GM21528 (cell line): ENCODE measurements at regions not wholly inside any gene's neighbourhood (a gene's known extent, or its start where the extent isn't known, plus 50 kb on each side); places are given as distances from the start of the nearest gene placed in this dataset.
A peak's percentile ranks its signal among the peaks of the same experiment; 100 is the strongest.

Experiments used
- ATAC-seq: cut with Tn5 transposase; IDR thresholded peaks from one replicate; pipeline ENCODE4 v1.9.1; 2021; ENCODE audit warnings: mild to moderate bottlenecking, moderate library complexity; ENCODE audit not compliant: unreplicated experiment, low FRiP score

DNA sequence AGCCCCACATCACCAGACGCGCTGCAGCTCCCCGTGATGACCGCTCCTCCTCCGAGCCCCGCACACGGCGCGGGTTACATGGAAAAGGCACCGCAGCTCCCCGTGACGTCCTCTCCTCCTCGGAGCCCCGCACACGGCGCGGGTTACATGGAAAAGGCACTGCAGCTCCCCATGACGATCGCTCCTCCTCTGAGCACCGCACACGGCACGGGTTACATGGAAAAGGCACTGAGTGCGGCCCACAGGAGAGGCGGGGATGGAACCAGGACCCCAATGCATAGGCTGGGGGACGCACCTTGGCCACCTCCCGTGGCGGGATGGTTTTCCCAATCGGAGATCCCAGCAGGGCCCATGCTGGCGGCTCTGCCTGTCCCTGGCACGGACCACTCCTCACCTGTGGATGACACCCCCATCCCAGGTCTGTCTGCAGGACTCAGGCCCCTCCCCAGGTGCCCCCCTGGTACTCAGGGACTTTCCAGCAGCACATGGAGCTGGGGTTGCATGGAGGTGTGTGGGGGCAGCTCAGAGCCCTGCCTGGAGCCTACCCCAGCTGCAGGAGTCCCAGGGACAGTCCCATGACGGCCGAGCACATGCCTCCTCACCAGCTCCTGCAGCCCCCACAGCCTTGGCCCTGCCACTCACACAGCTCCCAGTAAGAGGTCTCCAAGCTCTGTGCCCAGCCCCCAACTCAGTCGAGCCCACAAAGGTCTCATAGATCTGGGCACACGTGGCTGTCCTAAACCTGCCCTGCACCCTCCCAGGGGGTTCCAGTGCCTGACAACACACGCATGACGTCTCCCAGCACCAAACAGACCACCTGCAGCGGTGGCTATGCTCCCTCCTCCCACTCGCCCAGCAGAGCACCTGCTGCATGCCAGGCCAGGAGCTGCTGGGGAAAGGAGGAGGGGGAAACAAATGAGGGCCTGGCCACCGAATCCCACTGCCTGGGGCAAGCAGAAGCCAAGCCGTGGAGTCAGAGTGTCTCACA is 166.6 kb downstream of the BRD1 start:
- no peak for ATAC-seq

DNA sequence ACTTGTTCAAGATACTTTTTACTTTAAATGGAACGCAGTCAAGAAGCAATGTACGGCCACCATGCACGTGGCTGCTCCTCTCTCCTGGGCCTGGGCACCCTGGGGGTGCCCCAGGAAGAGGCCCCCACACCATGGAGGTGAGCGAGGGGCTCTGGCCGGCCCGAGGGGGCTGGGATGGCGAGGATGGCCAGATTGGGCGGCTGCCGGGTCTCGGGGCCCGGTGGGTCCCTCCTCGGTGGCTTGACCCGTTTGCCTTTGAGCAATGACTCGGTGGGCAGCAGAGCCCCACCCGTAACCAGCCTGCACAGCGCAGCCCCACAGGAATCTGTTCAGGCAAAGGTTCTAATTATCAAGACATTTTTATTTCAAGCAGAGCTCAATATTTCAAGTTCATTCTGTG is 167.4 kb downstream of the BRD1 start:
- ATAC-seq = no peak

DNA sequence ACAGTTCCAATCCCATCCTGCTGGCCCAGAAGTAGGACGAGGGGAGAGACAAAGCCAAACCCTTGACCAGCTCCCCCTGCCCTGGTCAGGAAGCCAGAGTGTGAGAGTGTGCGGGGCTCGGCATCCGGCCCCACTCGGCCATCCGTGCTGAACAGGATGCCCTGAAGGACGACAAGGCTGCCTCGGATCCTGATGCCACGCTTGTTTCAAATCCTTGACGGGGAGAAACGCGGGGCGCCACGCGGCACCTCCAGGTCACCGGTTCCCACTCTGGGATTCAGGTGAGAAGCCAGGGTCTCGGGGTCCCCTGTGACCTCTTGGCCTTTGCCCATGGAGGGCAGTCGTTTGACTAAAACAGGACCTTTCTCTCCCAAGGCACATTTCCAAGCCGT is 167.8 kb downstream of the BRD1 start:
- no peak for ATAC-seq

DNA sequence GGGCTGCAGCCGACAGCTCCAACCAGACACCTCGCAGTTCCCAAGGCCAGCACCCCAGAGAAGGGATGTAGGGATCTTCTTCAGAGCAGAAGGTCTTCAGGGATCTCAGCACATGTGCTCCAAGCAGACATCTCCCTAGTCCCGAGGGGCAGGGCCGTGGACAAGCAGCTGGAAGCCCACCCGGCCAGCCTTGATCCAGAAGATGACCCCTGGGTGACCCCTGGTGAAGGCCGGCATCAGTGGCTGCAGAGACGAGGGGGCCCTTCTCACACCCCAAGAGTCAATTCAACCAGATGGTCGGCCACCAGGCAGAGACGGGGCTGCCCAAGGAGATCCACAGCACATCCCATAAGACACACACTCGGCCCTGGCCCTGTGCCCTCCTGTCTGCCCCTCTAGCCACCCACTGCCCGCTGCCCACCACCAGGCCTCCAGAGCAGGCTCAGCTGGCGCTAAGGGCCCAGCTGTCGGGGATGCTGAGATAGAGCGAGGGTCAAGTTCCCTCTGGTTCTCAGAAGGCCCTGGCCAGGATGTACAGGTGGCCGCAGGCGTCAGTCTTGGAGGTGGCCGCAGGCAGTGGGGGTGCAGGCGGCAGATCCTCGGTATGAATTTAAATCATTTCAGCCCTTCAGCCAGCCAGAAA is 168.3 kb downstream of the BRD1 start:
- ATAC-seq = no peak

DNA sequence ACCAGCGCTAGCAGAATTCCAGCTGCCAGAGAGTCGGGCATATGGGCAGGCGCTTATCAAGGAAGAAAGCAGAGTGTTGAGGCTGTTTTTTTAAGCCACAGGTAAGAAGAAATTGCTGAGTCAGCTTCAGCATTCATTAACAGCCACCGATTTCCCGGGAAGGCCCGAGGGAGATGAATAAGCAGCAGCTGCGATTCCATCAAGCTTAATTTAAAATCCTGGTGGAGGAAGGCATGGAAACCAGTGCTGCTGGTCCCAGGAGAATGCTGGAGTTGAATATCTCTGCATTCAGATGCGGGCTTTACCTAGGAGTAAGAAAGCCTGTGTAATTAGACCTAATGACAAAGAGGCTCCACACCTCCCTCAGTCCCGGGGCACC is 168.8 kb downstream of the BRD1 start:
- ATAC-seq = no peak

DNA sequence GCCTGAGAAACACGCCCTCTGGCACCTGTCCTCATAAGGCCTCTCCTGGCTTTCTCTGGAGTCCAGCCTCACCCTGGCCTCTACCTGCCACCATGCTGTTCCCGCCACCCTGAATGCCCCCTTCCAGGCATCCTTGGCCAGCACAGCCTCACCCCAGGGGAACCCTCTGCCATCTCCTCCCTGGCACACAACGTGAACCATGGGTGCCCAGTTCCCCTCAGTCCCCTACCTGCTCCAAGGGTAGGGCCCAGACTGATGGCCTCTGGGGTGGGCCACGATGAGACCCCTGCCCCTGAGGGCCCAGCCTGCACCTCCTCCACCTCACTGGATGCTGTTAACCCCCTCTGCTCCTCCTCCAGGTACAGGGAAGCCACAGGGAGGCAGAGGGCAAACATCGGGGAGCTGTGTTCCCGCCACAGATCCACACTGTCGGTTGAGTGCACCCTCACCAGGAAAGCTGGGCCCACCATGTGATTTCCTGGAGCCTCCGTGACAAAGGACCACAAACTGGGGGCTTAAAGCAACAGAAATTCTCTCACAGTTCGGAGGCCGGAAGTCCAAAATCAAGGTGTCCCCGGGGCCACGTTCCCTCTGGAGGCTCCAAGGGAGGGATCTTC is 169.6 kb downstream of the BRD1 start:
- no peak for ATAC-seq

DNA sequence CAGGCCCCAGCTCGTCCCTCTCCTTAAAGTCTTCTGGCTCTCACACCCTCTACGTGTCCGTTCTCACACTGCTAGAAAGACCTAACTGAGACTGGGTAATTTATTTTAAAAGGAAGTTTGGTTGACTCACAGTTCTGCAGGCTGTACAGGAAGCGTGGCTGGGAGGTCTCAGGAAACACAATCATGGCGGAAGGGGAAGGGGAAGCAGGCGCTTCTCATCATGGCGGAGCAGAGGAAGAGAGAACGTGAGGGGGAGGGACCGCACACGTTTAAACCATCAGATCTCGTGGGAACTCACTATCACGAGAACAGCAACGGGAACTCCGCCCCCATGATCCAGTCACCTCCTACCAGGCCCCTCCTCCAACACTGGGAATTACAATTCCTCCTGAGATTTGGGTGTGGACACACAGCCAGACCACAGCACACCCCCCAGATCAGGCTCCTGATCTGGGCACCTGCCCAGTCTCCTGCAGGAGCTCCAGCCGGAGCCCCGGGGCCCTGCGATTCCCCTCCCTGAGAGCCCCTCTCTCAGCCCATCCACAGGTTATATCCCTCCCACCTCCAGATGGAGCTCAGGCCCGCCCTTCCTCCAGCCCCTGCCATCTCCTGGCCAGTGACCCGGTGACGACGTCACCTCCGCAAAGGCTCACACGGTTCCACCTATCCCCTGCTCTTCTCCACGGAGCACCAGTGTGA is 170.2 kb downstream of the BRD1 start:
- ATAC-seq = peak; percentile 48

DNA sequence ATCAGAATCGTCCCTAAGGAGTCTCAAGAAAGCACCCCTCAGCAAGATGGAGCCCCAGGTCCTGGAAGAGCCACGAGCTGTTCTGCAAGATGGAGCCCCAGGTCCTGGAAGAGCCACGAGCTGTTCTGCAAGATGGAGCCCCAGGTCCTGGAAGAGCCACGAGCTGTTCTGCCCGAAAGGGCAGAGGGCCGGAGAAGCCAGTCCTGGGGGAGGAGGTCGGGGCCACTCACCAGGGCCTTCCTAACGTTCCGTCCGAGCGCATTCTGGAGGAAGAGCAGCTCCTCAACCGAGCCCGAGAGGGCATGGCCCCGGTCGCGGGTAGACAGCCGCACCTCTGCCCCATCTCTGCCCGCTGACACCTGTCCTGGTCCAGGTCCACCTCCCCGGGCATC is 170.8 kb downstream of the BRD1 start:
- peak; percentile 49 for ATAC-seq

DNA sequence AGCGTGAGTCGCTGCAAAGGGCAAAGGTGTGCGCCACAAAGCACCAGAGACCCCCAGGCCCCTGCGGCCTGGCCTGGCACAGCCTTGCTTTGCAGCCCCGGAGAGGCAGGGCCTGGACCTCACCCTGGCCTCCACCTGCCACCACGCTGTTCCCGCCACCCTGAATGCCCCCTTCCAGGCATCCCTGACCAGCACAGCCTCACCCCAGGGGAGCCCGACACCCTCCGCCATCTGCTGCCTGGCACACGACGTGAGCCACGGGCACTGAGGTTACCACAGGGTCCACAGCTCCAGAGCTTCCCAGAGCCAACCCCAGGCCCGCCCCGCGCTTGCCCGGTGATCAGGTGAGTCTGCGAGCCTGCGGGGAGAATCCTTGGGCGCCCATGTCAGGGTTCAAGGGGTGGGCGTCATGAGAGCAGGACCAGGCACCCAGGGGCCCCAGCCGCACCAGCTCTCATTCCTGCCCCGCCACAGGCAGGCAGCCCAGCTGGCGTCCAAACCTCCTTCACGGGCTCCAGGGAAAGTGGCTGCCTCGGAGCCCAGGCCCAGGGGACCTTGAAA is 171.3 kb downstream of the BRD1 start:
- no peak for ATAC-seq

DNA sequence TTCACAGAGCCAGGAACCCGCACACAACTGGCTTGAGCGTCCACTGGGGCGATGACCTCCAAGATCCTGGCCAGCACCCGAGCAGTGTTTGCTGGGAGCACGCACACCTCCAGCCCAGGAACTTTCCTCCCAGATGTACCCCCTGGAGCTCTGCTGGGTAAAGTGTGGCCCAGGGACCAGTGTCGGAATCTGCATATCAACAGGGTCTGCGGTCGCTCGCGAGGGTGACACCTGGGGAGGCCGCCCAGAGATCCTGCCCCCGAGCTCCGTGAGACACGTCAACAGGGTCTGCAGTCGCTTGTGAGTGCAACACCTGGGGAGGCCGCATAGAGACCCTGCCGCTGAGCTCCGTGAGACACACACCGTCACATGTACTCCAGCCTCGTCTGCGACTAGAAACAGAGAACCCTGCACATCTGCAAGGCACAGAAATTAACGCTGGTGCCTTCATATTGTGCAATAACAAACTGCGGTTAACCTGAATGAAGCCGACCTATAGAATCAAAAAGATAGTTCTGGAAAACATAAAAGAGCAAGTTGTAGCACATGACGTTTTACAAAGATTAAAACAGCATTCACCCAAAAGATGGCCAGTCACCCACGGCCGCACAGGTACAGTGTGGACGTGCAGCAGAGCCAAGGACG is 172.4 kb downstream of the BRD1 start:
- ATAC-seq = no peak

DNA sequence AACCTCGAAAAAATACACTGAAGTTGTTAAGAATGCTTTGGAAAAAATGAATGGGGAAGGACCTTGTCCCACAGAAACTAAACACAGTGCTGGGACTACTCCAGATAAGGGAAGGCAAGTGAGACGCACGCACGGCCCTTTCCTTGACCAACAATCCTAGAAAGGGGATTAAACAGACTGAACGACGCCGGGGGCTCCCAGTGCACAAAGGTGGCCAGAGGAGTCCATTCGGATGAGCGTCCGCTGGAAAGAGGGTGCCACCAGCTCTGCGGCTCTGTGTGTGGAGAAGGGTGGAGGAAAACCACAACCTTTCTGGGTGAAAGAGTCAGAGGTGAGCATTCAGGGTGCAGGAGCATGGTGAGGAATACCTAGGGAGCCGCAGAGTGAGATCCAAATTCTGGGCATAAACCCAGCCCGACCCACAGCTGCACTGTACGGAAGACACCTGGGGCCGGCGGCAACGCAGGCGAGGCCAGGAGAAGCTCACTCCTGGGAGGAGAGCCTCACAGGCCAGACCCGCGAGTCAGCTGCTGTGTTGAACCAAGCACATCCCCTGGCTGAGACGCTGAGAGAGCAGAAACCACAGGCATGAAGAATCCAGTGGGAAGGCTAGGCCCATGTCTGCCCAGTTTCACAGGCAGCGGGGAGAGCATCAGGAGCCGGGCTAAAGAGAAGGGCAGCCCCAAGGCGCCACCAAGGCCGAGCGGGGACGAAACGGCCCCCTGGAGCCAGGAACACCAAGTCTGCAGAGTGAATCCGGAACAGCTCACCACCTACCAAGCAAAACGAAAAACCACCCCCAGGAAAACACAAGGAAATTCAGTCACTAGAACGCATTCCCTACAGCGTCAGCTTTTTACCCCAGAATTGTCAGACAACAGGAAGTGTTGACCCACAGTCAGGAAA is 177.1 kb downstream of the BRD1 start:
- no peak for ATAC-seq

DNA sequence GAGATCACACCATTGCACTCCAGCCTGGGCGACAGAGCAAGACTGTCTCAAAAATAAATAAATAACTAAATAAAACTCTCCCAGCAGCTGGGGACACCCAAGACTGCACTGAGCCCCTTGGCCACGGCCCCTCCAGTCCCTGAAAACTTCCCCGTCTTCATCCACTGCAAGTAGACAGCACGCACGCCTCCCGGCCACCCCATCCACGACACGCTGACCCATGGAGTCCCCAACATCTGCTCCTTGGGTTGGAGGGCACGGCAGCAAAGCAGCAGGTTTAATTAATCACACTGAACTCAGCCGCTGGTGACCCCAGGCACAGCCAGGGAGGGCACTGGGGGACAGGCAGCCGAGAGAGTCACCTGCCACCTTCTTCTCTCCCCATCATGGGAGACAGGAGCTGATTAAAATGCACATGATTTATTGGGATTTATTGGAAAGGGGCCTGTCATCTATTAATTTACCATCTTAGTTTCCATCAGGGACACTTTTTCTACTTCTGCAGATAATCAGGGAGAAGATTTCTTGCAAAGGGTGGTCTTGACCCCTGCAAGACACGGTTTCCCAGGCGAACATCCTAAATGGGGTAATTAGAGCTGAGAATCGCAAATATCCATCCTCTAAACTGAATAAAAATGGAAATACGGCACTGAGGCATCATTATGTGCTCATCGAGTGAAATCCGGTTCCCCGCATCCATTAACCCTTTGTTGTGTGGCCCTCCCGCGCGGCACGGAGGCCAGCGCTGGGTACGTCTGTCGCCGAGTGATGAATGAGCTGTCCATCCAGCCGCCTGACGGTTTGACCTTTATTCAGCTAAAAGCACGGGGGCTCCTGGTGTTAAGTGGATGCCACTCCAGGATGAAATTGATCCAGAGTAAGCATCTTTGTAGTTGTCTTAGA is 178.3 kb downstream of the BRD1 start:
- no peak for ATAC-seq

DNA sequence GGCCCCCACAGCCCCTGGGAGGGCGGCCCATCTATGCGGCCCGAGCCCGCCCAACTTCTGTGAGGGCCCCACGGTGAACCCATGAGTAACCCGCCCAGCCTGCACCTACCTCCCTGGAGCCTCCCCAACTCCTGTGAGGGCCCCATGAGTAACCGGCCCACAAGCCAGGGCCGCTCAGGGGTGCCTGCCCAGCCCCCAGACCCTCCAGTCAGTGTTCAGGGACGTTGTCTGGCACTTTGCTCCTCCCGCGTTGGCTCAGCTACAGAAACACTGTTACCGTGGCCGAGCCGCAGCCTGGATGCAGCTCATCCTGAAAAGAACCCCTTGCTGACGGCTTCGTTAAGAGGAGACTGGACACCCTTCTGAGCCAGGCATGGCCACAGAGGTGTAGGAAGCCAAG is 179.6 kb downstream of the BRD1 start:
- ATAC-seq = no peak

DNA sequence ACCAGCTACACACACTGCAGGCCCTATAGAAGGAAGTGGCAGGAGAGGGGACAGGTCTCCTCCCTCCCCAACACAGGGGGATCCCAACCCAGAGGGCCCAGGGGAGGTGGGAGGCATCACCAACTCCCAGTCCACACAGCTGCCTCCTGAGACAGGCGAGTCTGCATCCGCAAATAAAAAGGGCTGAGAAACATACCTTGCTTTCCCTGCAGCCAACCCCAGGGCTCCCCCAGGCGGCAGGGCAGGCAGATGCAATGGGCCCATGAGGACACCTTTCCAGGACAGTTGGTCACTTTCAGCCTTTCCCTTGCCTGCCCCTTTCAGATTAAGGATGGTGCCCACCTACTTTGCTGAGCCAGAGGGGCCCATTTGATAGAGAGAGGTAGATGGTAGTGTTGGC is 180.0 kb downstream of the BRD1 start:
- ATAC-seq = no peak

DNA sequence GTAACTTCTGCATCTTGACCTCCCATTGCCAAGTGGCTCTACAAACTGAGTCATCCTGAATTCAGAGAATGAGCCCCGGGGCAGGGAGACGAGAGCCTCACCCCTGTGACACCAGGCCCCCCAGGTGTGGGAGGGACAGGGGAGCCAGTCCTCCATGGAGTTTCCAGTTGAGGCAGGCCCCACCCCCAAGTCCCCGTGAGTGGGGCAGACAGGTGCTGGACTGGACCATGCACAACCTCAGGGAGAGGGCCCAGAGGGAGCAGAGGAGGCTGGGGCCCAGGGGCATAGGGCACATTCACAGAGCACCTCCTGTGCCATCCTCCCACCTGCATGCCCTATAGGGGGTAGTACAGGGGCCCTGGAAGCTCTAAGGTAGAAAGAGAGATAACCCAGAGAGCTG is 180.8 kb downstream of the BRD1 start:
- ATAC-seq = no peak

DNA sequence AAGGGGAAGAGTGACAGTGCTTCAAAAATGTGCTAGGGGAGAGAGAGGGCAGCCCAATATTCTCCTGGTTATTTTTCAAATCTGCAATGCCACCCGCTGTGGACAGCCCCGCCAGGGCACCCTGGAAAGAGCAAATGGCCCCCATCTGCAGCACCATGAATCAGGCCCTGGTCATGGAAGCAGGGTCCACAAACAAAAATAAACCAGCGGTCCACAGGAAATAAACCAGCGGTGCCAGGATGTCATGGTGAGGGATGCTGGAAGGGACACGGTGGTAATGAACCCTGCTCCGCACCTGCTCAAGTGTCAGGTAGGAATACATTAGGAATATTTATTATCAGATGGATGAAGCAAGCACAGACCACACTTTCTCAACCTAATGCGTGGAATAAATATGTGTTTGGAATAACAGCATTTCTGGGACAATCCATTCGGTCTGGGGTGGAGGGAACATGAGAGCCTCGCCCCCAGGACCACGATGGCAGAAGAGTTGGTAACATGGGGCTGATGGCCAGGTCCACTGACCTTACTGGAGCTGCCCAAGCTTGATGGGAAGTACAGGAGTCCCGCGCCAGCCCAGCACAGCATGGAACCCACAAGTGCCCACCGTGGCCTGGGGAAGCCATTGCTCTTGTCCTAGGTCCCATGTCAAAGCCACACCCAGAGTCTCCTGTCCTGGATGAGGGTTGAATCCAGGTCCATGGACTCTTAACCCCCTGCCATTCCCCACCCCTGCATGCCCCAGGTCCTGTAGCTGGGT is 181.7 kb downstream of the BRD1 start:
- no peak for ATAC-seq

DNA sequence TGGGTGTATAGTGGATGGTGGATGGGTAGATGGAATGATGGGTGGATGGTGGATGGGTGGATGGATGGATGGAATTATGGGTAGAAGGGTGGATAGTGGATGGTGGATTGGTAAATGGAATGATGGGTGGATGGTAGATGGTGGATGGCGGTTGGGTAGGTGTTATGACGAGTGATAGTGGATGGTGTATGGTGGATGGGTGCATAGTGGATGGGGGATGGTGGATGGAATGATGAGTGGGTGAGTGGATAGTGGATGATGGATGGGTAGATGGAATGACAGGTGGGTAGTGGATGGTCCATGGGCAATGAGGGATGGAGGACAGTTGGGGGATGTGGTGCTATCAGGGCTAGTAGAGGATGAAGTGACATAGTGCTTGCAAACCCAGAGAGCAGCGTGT is 182.4 kb downstream of the BRD1 start:
- ATAC-seq = no peak
